ENCODE measurements at regions not wholly inside any gene's neighbourhood (a gene's known extent, or its start where the extent isn't known, plus 50 kb on each side); places are given as distances from the start of the nearest gene placed in this dataset.

GRCh38 chr13:67554286-67554685 is 324.1 kb upstream of the PCDH9 start:
- TF ChIP-seq POLR2AphosphoS5 (IDR thresholded peaks at IDR 0.05; ENCODE audit: borderline replicate concordance, low read depth, low read length) (no peak), EZH2 (IDR thresholded peaks at IDR 0.05) (no peak)

All from SK-N-MC (cell line).